ENCODE measurements at regions not wholly inside any gene's neighbourhood (a gene's known extent, or its start where the extent isn't known, plus 50 kb on each side); places are given as distances from the start of the nearest gene placed in this dataset.
"Not testable (repeated sequence)": the region's sequence is repeated elsewhere in the genome, so short reads cannot be mapped to it uniquely, and the experiment has no call there.

GRCh38 chr15:44836094-44836493 lies 99.8 kb downstream of the TRIM69 start:
- H3K4me3 ChIP-seq (ENCODE audit: control insufficient read depth, low read depth, low read length) = no peak overlapping the region
- DNase-seq (ENCODE audit: low read depth) = no peak
- TF ChIP-seq CTCF (conservative IDR thresholded peaks at IDR 0.05; ENCODE audit: control insufficient read depth, insufficient read depth, low read depth, low read length) = no peak

DNA sequence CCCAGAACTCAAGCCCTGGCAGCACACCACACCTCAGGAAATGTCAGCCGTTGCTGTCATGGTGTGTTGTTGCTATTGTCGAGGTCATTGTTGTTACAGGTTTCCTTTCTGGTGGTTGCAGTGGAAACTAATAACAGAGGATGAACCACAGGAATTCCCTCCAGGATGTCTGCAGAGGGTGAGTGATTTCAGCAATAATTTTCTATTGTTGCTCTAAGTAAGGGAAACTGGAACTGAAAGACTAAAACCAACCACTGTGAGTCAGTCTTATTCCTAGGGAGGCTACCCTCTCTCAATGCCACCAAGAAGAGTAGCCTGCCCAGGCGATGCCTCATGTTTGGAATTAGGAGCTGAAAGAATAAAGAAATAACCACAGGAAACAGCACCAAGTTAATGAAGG lies 102.6 kb downstream of the TRIM69 start:
- DNase-seq (ENCODE audit: low read depth); H3K4me3 ChIP-seq (ENCODE audit: control insufficient read depth, low read depth, low read length): not testable (repeated sequence)

GRCh38 chr15:44841762-44842161 lies 105.4 kb downstream of the TRIM69 start:
- not testable (repeated sequence) for H3K4me3 ChIP-seq (ENCODE audit: control insufficient read depth, low read depth, low read length); DNase-seq (ENCODE audit: low read depth)

DNA sequence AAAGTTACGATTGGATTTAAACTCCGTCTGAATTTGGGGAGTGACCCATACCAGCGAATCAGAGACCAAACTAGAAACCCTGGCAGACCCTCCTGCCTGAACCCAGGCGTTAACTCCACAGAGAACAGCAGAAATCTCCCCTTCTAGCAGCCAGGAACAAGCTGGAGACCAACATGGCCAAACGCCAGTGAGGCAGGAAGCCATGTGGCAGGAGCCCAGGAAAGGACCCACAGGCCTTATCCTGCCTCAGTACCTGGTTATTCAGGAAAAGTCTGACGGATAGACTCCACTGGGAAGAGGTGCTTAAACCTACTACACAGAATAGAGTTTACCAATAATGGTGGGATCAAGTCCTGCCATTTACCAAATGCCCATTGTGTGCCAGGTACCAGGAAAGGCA lies 106.6 kb downstream of the TRIM69 start:
- not testable (repeated sequence) for H3K4me3 ChIP-seq (ENCODE audit: control insufficient read depth, low read depth, low read length); DNase-seq (ENCODE audit: low read depth)

- not testable (repeated sequence) for DNase-seq (ENCODE audit: low read depth); H3K4me3 ChIP-seq (ENCODE audit: control insufficient read depth, low read depth, low read length)
Measured at GRCh38 chr15:44844936-44845335, 108.6 kb downstream of the TRIM69 start.

GRCh38 chr15:44846156-44846555 lies 109.8 kb downstream of the TRIM69 start:
- not testable (repeated sequence) for H3K4me3 ChIP-seq (ENCODE audit: control insufficient read depth, low read depth, low read length); DNase-seq (ENCODE audit: low read depth)

- not testable (repeated sequence) for H3K4me3 ChIP-seq (ENCODE audit: control insufficient read depth, low read depth, low read length); DNase-seq (ENCODE audit: low read depth)
Measured at GRCh38 chr15:44847555-44847954, 108.9 kb upstream of the TERB2 start.

- not testable (repeated sequence) for DNase-seq (ENCODE audit: low read depth); H3K4me3 ChIP-seq (ENCODE audit: control insufficient read depth, low read depth, low read length)
Measured at GRCh38 chr15:44848859-44849258, 107.6 kb upstream of the TERB2 start.

DNA sequence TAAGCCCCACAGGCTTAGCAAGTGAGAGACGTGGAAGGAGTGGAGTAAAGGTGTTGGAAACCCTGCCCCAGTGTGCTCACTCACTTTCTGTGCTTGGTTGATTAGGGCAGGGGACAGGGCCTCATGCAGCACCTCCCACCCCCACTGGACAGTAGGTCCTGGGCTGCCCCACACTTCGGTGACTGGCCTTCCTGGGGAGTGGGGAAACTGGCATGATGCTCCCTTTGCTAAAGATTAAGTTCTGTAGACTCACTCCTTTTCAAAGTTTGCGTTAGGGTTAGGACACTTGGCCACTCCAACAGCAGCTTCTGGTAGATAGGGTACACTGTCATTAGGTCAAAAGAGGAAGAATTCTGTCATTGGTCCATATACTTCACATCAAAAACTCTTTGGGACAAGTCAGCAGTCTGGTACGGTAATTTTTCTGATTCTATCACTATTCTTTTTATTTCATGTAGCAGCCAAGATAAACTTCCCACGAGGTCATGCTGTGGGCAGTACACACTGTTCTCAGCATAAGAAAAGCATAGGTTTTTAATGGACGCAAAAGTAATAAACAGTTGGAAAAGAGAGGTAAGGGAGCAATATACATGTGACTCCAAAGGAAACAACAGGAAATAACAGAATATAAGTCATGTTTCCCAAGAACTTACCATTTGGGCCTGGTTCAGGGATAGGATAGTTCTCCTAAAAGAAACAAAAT lies 106.6 kb upstream of the TERB2 start:
- not testable (repeated sequence) for H3K4me3 ChIP-seq (ENCODE audit: control insufficient read depth, low read depth, low read length)
- peak; percentile 49 for DNase-seq (ENCODE audit: low read depth)

GRCh38 chr15:44853304-44853950 lies 103.1 kb upstream of the TERB2 start:
- TF ChIP-seq CTCF (conservative IDR thresholded peaks at IDR 0.05; ENCODE audit: control insufficient read depth, insufficient read depth, low read depth, low read length) = peak; percentile 82
- peak; percentile 43 for DNase-seq (ENCODE audit: low read depth)
- not testable (repeated sequence) for H3K4me3 ChIP-seq (ENCODE audit: control insufficient read depth, low read depth, low read length)

- H3K4me3 ChIP-seq (ENCODE audit: control insufficient read depth, low read depth, low read length); DNase-seq (ENCODE audit: low read depth): not testable (repeated sequence)
Measured at GRCh38 chr15:44854696-44855095, 101.8 kb upstream of the TERB2 start.

DNA sequence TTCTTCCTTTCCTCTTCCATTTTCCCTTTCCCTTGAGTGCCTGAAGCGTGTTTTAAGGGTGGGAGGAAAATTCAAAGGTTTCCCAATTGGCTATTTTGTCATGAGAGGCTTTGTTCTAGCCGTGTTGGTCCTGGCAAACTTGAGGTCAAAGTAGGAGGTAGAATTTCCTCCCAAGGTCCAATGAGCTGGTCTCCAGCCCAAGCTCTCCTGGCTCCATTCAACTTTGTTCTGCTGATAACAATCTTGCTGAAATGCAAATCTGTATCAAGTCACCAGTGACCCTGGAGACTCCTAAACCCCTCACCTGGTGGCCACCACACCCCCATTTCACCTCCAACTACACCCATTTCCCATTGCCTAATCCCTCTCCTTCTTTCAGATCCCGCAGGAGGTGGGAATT lies 100.2 kb upstream of the TERB2 start:
- H3K4me3 ChIP-seq (ENCODE audit: control insufficient read depth, low read depth, low read length); DNase-seq (ENCODE audit: low read depth): not testable (repeated sequence)

DNA sequence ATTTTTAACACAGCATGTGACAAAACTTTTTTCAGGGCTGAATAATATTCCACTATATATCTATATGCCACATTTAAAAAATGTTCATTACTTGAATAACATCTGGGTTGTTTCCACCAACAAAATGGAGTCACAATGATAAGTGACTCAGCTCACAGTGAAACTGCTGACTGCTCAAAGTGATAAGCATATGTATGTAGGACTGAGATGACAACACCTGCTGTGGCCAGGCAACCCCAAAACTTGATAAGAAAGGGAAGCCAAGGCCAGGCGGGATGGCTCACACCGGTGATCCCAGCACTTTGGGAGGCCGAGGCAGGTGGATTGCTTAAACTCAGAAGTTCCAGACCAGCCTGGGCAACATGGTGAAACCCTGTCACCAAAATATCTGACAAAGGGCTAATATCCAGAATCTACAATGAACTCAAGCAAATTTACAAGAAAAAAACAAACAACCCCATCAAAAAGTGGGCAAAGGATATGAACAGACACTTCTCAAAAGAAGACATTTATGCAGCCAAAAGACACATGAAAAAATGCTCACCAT lies 99.2 kb upstream of the TERB2 start:
- H3K4me3 ChIP-seq (ENCODE audit: control insufficient read depth, low read depth, low read length); DNase-seq (ENCODE audit: low read depth): not testable (repeated sequence)

DNA sequence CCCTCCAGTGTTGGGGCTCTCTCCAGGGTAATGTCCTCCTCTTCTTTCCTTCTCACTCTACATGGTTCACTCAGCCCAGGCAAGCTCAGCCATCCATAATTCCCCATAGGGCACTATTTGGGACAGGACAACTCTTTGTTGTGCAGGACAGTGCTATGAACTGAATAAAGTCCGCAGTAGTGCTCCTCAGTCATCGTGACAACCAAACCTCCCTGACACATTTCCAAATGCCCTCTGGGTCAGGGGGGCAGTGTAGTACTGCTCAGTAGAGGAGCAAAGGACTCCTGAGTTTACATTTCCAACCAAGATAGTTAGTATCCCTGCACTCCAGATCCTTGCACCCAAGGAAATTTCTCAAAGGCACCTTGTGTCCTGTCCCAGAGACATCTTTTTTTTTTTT lies 97.4 kb upstream of the TERB2 start:
- not testable (repeated sequence) for H3K4me3 ChIP-seq (ENCODE audit: control insufficient read depth, low read depth, low read length); DNase-seq (ENCODE audit: low read depth)

GRCh38 chr15:44860168-44860567 lies 96.3 kb upstream of the TERB2 start:
- not testable (repeated sequence) for DNase-seq (ENCODE audit: low read depth); H3K4me3 ChIP-seq (ENCODE audit: control insufficient read depth, low read depth, low read length)
